ENCODE measurements at regions not wholly inside any gene's neighbourhood (a gene's known extent, or its start where the extent isn't known, plus 50 kb on each side); places are given as distances from the start of the nearest gene placed in this dataset.

- no peak overlapping the region for H3K27ac ChIP-seq (ENCODE audit: low read depth in 2 of 2, low read length in 2 of 2)
- FAIRE-seq (no peak), DNase-seq (no peak)
- no peaks in the 10 kb centered on the region for H3K9me3 ChIP-seq (ENCODE audit: control insufficient read depth in 2 of 3, insufficient read depth in 1 of 3, low read length in 3 of 3)
- H3K9ac ChIP-seq (ENCODE audit: low read length in 3 of 3): no peak overlapping the region
- no peaks in the 10 kb centered on the region for H3K36me3 ChIP-seq (ENCODE audit: control insufficient read depth in 2 of 3, insufficient read depth in 3 of 3, low read length in 3 of 3)
- H3K27me3 ChIP-seq (ENCODE audit: control insufficient read depth, insufficient read depth, low read length): no peaks in the 10 kb centered on the region
- intact Hi-C loops (cut with DNase I): no loop called here
- no peak for TF ChIP-seq CTCF (IDR thresholded peaks at IDR 0.05; ENCODE audit: borderline replicate concordance, extremely low read depth, insufficient read depth)
- H3K4me1 ChIP-seq (ENCODE audit: control insufficient read depth in 2 of 3, insufficient read depth in 2 of 3, low read depth in 1 of 3, low read length in 3 of 3): no peaks in the 10 kb centered on the region
- no peak overlapping the region for H3K4me3 ChIP-seq (ENCODE audit: low read length in 3 of 3)
Measured at GRCh38 chr11:115869131-115869530, 364.9 kb upstream of the CADM1 start.

- FAIRE-seq (no peak), DNase-seq (no peak)
- Histone ChIP-seq H3K9ac (ENCODE audit: low read length in 3 of 3) (no peak overlapping the region), H3K36me3 (ENCODE audit: control insufficient read depth in 2 of 3, insufficient read depth in 3 of 3, low read length in 3 of 3) (no peaks in the 10 kb centered on the region), H3K27me3 (ENCODE audit: control insufficient read depth, insufficient read depth, low read length) (no peaks in the 10 kb centered on the region), H3K4me1 (ENCODE audit: control insufficient read depth in 2 of 3, insufficient read depth in 2 of 3, low read depth in 1 of 3, low read length in 3 of 3) (no peaks in the 10 kb centered on the region), H3K4me3 (ENCODE audit: low read length in 3 of 3) (no peak overlapping the region), H3K9me3 (ENCODE audit: control insufficient read depth in 2 of 3, insufficient read depth in 1 of 3, low read length in 3 of 3) (peaks cover 0 to 10% (median 3%) of the 10 kb centered on the region in 3 donors), H3K27ac (ENCODE audit: low read depth in 2 of 2, low read length in 2 of 2) (no peak overlapping the region)
- intact Hi-C loops (cut with DNase I): no loop called here
- TF ChIP-seq CTCF (IDR thresholded peaks at IDR 0.05; ENCODE audit: borderline replicate concordance, extremely low read depth, insufficient read depth): no peak
Measured at GRCh38 chr11:115860246-115860645, 356.0 kb upstream of the CADM1 start.

- intact Hi-C loops (cut with DNase I): no loop called here
- no peak for DNase-seq
- no peaks in the 10 kb centered on the region for H3K4me1 ChIP-seq (ENCODE audit: control insufficient read depth in 2 of 3, insufficient read depth in 2 of 3, low read depth in 1 of 3, low read length in 3 of 3)
- H3K27me3 ChIP-seq (ENCODE audit: control insufficient read depth, insufficient read depth, low read length): no peaks in the 10 kb centered on the region
- H3K9ac ChIP-seq (ENCODE audit: low read length in 3 of 3): no peak overlapping the region
- no peak overlapping the region for H3K4me3 ChIP-seq (ENCODE audit: low read length in 3 of 3)
- no peaks in the 10 kb centered on the region for H3K36me3 ChIP-seq (ENCODE audit: control insufficient read depth in 2 of 3, insufficient read depth in 3 of 3, low read length in 3 of 3)
- H3K9me3 ChIP-seq (ENCODE audit: control insufficient read depth in 2 of 3, insufficient read depth in 1 of 3, low read length in 3 of 3): peaks cover 0 to 3% (median 0%) of the 10 kb centered on the region in 3 donors
- TF ChIP-seq CTCF (IDR thresholded peaks at IDR 0.05; ENCODE audit: borderline replicate concordance, extremely low read depth, insufficient read depth): no peak
- no peak overlapping the region for H3K27ac ChIP-seq (ENCODE audit: low read depth in 2 of 2, low read length in 2 of 2)
- no peak for FAIRE-seq
Measured at GRCh38 chr11:115848611-115849010, 344.4 kb upstream of the CADM1 start.

GRCh38 chr11:115848080-115848479, 343.9 kb upstream of the CADM1 start:
- DNase-seq: peak in 2 of 5 donors; percentile 12 to 35
- H3K9ac ChIP-seq (ENCODE audit: low read length in 3 of 3): no peak overlapping the region
- no peak for TF ChIP-seq CTCF (IDR thresholded peaks at IDR 0.05; ENCODE audit: borderline replicate concordance, extremely low read depth, insufficient read depth)

More at GRCh38 chr11:115848080-115848479, 343.9 kb upstream of the CADM1 start:
- H3K4me3 ChIP-seq (ENCODE audit: low read length in 3 of 3): no peak overlapping the region
- intact Hi-C loops (cut with DNase I): no loop called here
- H3K27ac ChIP-seq (ENCODE audit: low read depth in 2 of 2, low read length in 2 of 2): no peak overlapping the region
- H3K4me1 ChIP-seq (ENCODE audit: control insufficient read depth in 2 of 3, insufficient read depth in 2 of 3, low read depth in 1 of 3, low read length in 3 of 3): no peaks in the 10 kb centered on the region
- H3K9me3 ChIP-seq (ENCODE audit: control insufficient read depth in 2 of 3, insufficient read depth in 1 of 3, low read length in 3 of 3): peaks cover 0 to 3% (median 0%) of the 10 kb centered on the region in 3 donors
- H3K27me3 ChIP-seq (ENCODE audit: control insufficient read depth, insufficient read depth, low read length): no peaks in the 10 kb centered on the region
- H3K36me3 ChIP-seq (ENCODE audit: control insufficient read depth in 2 of 3, insufficient read depth in 3 of 3, low read length in 3 of 3): no peaks in the 10 kb centered on the region
- FAIRE-seq: no peak
